Mesenteric fat pad (tissue), 1 donor: ENCODE measurements at regions not wholly inside any gene's neighbourhood (a gene's known extent, or its start where the extent isn't known, plus 50 kb on each side); places are given as distances from the start of the nearest gene placed in this dataset.
"Not testable (repeated sequence)": the region's sequence is repeated elsewhere in the genome, so short reads cannot be mapped to it uniquely, and the experiment has no call there.

Experiments
- DNase-seq: peaks from one replicate; pipeline ENCODE4 v3.0.0-alpha.2; 2020; ENCODE audit warnings: low spot score
- donor health status: DM: yes; HTN: yes; CAD: no.

- DNase-seq: not testable (repeated sequence)
Observed at GRCh38 chr2:90218534-90218933, 1527.1 kb downstream of the RPIA start.

- not testable (repeated sequence) for DNase-seq
Observed at GRCh38 chr2:90220623-90221299, 1529.3 kb downstream of the RPIA start.

- DNase-seq: no peak
Observed at GRCh38 chr2:90221300-90221651, 1529.8 kb downstream of the RPIA start.

GRCh38 chr2:90224767-90225166 lies 1533.3 kb downstream of the RPIA start:
- DNase-seq: not testable (repeated sequence)

GRCh38 chr2:90226465-90227072 lies 1535.1 kb downstream of the RPIA start:
- not testable (repeated sequence) for DNase-seq

- not testable (repeated sequence) for DNase-seq
Observed at GRCh38 chr2:90231199-90231598, 1539.7 kb downstream of the RPIA start.

GRCh38 chr2:90235452-90235851 lies 1544.0 kb downstream of the RPIA start:
- DNase-seq: not testable (repeated sequence)

GRCh38 chr2:90237923-90238361 lies 1546.5 kb downstream of the RPIA start:
- DNase-seq: not testable (repeated sequence)

- DNase-seq: not testable (repeated sequence)
Observed at GRCh38 chr2:90238505-90239230, 1547.2 kb downstream of the RPIA start.

GRCh38 chr2:90239769-90240168 lies 1548.3 kb downstream of the RPIA start:
- DNase-seq: not testable (repeated sequence)

- not testable (repeated sequence) for DNase-seq
Observed at GRCh38 chr2:90244902-90245765, 1553.7 kb downstream of the RPIA start.

- DNase-seq: not testable (repeated sequence)
Observed at GRCh38 chr2:90248400-90248799, 1556.9 kb downstream of the RPIA start.

GRCh38 chr2:90250350-90250749 lies 1558.9 kb downstream of the RPIA start:
- DNase-seq: not testable (repeated sequence)

- DNase-seq: not testable (repeated sequence)
Observed at GRCh38 chr2:90251576-90251975, 1560.1 kb downstream of the RPIA start.

- DNase-seq: not testable (repeated sequence)
Observed at GRCh38 chr2:90253306-90253705, 1561.8 kb downstream of the RPIA start.

- not testable (repeated sequence) for DNase-seq
Observed at GRCh38 chr2:90266888-90267287, 1575.4 kb downstream of the RPIA start.

- not testable (repeated sequence) for DNase-seq
Observed at GRCh38 chr2:90287751-90288150, 1596.3 kb downstream of the RPIA start.

GRCh38 chr2:90288396-90288795 lies 1596.9 kb downstream of the RPIA start:
- DNase-seq: not testable (repeated sequence)

GRCh38 chr2:90289291-90289980 lies 1598.0 kb downstream of the RPIA start:
- DNase-seq: not testable (repeated sequence)

- DNase-seq: not testable (repeated sequence)
Observed at GRCh38 chr2:90290701-90291100, 1599.2 kb downstream of the RPIA start.
